ENCODE measurements at regions not wholly inside any gene's neighbourhood (a gene's known extent, or its start where the extent isn't known, plus 50 kb on each side); places are given as distances from the start of the nearest gene placed in this dataset.

DNA sequence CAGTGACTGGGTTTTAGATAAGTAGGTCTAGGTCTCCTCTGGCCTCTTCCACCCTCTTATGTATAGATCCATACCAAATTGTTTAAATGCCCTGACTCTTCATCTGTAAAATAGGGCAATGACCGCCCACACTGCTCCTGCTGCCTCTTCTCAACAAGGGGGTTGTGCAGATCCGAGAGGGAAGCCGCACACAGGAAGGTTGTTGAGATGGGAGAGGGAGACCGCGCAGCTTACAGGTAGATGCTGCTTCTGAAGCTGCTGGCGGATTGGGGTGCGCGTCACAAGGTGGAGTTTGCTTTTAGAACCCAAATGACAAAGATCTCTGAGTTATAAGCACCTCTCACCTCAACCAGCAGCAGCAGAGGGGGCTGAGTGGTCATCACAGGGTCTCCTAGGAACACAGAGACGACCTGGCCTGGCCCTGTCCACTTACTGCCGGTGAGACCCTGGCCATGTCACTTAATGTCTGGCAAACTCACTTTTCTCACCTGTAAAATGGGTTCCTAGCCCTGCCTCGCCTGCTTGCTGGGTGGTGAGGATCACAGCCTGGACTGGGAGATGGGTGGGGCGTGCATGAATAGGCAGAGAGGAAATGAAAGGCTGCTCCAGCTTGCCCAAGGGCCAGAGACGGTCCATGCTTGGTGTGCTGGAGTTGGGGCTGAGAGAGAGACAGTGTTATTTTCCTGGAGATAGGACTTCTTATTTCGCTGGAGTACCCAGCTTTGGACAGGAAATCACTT, 251.3 kb downstream of the EIPR1 start:
- TF ChIP-seq, protein P1, sequence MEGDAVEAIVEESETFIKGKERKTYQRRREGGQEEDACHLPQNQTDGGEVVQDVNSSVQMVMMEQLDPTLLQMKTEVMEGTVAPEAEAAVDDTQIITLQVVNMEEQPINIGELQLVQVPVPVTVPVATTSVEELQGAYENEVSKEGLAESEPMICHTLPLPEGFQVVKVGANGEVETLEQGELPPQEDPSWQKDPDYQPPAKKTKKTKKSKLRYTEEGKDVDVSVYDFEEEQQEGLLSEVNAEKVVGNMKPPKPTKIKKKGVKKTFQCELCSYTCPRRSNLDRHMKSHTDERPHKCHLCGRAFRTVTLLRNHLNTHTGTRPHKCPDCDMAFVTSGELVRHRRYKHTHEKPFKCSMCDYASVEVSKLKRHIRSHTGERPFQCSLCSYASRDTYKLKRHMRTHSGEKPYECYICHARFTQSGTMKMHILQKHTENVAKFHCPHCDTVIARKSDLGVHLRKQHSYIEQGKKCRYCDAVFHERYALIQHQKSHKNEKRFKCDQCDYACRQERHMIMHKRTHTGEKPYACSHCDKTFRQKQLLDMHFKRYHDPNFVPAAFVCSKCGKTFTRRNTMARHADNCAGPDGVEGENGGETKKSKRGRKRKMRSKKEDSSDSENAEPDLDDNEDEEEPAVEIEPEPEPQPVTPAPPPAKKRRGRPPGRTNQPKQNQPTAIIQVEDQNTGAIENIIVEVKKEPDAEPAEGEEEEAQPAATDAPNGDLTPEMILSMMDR (IDR thresholded peaks at IDR 0.05) = no peak
- TF ChIP-seq POLR2A (IDR thresholded peaks at IDR 0.05) (no peak), POLR2AphosphoS5 (IDR thresholded peaks at IDR 0.05) (no peak), EP300 (IDR thresholded peaks at IDR 0.05) (no peak)

Data from sigmoid colon (tissue), 4 donors.